Mucosa of stomach (tissue), 1 donor: ENCODE measurements at regions not wholly inside any gene's neighbourhood (a gene's known extent, or its start where the extent isn't known, plus 50 kb on each side); places are given as distances from the start of the nearest gene placed in this dataset.

Experiments used
- H3K27me3 ChIP-seq: one replicate; pipeline ENCODE4 v1.7.0; 2013; ENCODE audit warnings: mild to moderate bottlenecking, low read length; ENCODE audit not compliant: control insufficient read depth, insufficient read depth
- H3K36me3 ChIP-seq: one replicate; pipeline ENCODE4 v1.7.0; 2013; ENCODE audit warnings: low read length; ENCODE audit not compliant: control insufficient read depth, insufficient read depth
- H3K4me1 ChIP-seq: one replicate; pipeline ENCODE4 v1.7.0; 2013; ENCODE audit warnings: mild to moderate bottlenecking, low read length; ENCODE audit not compliant: control insufficient read depth, insufficient read depth
- H3K4me3 ChIP-seq: one replicate; pipeline ENCODE4 v1.7.0; 2013; ENCODE audit warnings: low read length
- H3K9ac ChIP-seq: one replicate; pipeline ENCODE4 v1.7.0; 2013; ENCODE audit warnings: mild to moderate bottlenecking, low read length, moderate library complexity
- H3K9me3 ChIP-seq: one replicate; pipeline ENCODE4 v1.7.0; 2013; ENCODE audit warnings: mild to moderate bottlenecking, low read length, moderate library complexity; ENCODE audit not compliant: control insufficient read depth
- donor health status: Pancreatic carcinoma.

DNA sequence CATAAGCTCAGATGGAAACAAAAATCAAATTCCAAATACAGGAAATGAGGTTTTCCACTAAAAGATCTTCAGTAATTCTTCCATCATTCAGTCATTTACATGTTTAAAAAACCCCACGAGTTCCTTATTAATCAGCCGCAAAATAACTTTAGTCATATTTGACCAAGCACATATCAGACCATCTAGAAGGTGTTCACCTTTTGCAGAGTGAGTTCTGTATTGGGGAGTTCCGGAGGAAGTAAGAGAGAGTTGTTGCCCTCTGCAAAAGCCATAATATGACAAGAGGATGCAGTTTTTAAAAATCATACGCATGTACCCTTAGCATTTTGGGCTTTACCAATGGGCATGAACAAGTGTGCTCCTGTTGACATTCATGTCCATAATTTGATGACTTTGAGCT lies 61.6 kb downstream of the CCR1 start:
- no peaks in the 10 kb centered on the region for H3K4me1 ChIP-seq
- no peaks in the 10 kb centered on the region for H3K9me3 ChIP-seq
- no peak overlapping the region for H3K4me3 ChIP-seq
- H3K9ac ChIP-seq: no peak overlapping the region
- no peaks in the 10 kb centered on the region for H3K36me3 ChIP-seq
- no peaks in the 10 kb centered on the region for H3K27me3 ChIP-seq

DNA sequence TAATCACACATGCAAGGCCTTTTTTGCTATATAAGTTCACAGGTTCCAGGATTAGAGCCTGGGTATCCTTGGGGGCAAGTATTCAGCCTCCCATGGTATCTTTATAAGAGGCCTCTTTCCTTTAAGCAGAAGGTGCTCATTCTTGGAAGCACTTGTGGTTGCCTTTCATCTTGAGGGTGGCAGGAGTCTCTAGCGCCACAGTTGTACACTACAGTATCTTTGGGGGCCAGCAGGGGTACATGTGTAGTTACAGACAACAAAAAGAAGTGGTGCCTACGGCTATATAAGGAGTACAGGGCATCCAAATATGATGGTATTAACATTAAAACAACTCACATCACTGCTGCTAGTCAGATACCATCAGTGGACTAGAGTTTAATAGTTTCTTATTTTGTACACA lies 62.1 kb downstream of the CCR1 start:
- Histone ChIP-seq H3K9ac (no peak overlapping the region), H3K4me1 (no peaks in the 10 kb centered on the region), H3K4me3 (no peak overlapping the region), H3K36me3 (no peaks in the 10 kb centered on the region), H3K27me3 (no peaks in the 10 kb centered on the region), H3K9me3 (no peaks in the 10 kb centered on the region)

DNA sequence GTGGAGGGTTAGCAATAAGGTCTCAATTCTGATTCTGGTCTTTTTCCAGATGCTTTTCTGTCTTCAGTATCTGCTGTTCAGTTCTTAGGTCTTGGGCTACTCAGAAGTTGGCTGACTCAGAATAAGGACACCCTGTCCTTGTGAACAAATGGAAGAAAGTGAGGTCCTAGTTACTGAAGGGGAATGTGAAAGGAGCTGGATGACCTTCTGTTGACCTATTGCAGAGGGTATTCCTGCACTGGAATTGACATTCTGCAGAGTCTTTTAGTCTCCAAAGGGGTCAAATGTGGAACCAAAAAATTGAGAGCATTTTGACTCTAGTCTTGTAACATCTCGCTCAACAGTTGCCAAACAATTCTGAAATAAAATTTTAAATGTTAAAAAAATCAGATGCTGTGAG lies 63.0 kb downstream of the CCR1 start:
- Histone ChIP-seq H3K4me3 (no peak overlapping the region), H3K4me1 (no peaks in the 10 kb centered on the region), H3K9ac (no peak overlapping the region), H3K9me3 (no peaks in the 10 kb centered on the region), H3K36me3 (no peaks in the 10 kb centered on the region), H3K27me3 (no peaks in the 10 kb centered on the region)

DNA sequence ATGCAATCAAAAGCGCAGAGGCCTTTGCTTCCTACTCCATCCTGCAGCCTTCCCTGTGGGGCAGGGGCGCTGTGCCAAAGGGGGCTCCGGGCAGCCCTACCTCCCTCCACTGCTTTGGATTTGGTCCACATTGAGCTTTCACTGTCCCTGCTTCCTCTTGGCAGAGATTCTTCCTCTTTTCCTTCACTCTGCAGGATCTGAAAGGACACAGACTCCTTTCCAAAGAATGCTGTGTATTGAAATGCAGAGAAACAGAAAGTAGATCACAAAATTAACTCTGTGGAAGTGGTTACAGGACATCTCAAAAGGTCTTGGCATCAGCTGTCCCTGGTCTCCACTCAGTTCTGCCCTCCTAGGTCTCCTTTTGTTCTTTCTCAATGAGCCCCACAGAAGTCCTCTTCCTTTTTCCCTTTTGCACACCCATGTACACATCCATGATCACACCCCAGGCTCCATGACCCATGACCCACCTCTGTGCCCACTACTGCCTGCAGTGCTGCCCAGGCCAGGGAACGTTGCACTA lies 64.1 kb downstream of the CCR1 start:
- no peak overlapping the region for H3K9ac ChIP-seq
- H3K4me3 ChIP-seq: no peak overlapping the region
- no peaks in the 10 kb centered on the region for H3K4me1 ChIP-seq
- no peaks in the 10 kb centered on the region for H3K36me3 ChIP-seq
- H3K9me3 ChIP-seq: no peaks in the 10 kb centered on the region
- H3K27me3 ChIP-seq: no peaks in the 10 kb centered on the region

DNA sequence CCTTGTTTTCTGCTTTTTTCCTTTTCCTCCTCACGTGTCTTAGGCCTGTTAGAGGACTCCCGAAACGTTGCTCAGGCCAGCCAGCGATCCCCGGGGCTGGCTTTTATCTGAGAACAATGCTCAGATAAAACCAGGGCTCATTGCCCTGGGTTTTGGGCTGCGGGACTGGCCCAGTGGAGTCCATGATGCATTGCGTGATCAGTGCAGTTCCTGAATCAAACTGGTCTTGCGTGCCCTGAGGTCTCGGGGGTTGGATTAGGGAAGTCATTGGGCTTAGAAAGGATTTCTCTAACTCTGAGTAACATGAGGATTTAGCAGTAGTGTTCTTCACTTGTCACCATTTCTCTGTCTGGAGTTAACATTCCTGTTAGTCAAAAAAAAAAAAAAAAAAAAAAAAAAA lies 66.3 kb downstream of the CCR1 start:
- H3K36me3 ChIP-seq: no peaks in the 10 kb centered on the region
- no peaks in the 10 kb centered on the region for H3K9me3 ChIP-seq
- no peaks in the 10 kb centered on the region for H3K4me1 ChIP-seq
- H3K27me3 ChIP-seq: no peaks in the 10 kb centered on the region
- no peak overlapping the region for H3K9ac ChIP-seq
- H3K4me3 ChIP-seq: no peak overlapping the region

DNA sequence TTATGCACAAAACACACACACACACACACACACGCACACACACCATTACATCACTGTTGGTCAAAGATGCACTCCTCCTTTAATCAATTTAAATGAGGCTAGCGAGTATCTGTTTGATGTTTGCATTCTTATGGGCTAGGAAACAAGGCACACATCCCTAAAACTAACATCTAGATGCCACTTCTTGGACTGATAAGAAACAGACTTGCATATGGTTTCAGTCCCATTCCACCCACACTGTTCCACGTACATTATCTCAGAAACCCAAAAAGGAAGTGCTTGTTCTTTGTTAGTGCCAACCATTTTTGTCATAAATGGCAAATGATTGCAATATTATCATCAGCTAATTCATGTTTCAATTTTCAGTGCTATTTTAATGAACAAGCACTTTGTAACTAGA lies 69.5 kb downstream of the CCR1 start:
- H3K4me1 ChIP-seq: no peaks in the 10 kb centered on the region
- no peaks in the 10 kb centered on the region for H3K9me3 ChIP-seq
- no peaks in the 10 kb centered on the region for H3K36me3 ChIP-seq
- H3K27me3 ChIP-seq: no peaks in the 10 kb centered on the region
- H3K4me3 ChIP-seq: no peak overlapping the region
- no peak overlapping the region for H3K9ac ChIP-seq

DNA sequence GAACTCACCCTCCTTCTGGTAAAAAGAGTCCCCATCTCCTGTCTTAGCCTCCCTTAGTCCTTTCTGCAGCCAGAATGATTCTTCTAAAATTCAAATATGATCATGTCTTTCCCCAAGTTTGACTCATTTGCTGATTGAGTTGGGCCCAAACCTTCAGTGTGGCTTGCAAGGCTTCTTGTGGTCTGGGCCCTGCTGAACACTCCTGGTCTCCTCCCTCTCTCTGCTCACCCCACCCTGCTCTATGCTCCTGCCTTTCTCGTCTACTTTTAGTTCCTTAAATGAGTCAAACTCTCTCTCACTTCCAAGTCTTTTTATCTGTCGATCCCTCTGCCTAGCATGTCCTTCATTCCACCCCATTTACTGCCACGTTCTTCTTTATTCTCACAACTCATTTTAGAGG lies 72.6 kb downstream of the CCR1 start:
- no peak overlapping the region for H3K4me3 ChIP-seq
- no peaks in the 10 kb centered on the region for H3K4me1 ChIP-seq
- no peaks in the 10 kb centered on the region for H3K36me3 ChIP-seq
- no peaks in the 10 kb centered on the region for H3K9me3 ChIP-seq
- no peaks in the 10 kb centered on the region for H3K27me3 ChIP-seq
- H3K9ac ChIP-seq: no peak overlapping the region

DNA sequence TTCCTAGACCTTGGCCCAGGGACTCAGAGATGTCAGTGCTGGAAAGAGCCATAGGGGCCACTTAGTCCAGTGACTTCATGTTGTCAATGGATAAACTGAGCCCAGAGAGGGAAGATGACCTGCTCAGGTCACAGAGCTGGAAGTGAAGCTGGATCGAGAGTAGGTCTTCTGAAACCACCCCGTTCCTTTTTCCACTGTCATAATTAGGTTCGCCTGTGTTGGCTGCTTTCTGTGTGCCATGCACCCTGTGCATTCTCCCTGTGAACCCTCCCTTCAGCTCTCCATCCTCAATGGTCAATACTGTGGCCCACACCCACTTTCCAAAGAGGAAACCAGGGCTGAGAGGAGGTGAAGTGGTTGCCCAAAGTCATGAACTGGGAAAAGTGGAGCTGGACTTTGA lies 74.8 kb downstream of the CCR1 start:
- H3K27me3 ChIP-seq: no peaks in the 10 kb centered on the region
- H3K9me3 ChIP-seq: no peaks in the 10 kb centered on the region
- no peaks in the 10 kb centered on the region for H3K36me3 ChIP-seq
- H3K9ac ChIP-seq: no peak overlapping the region
- no peak overlapping the region for H3K4me3 ChIP-seq
- no peaks in the 10 kb centered on the region for H3K4me1 ChIP-seq

DNA sequence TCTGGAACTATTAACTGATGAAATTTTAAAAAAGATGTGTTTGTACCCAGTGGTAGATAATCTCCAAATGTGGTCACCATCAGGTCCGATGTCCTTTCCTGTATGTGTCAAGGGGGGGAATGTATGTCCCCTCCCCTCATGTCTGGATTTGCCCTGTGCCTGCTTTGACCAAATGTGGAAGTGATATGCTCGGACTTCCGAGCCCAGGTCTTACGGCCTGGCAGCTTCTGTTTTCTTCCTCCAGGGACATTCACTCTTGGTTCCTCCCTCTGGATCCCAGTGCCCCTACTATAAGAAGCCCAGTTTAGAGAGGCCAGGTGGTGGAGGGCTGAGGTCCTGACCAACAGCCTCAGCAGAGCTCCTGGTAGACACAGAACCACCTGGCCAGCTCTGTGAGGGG lies 75.5 kb downstream of the CCR1 start:
- Histone ChIP-seq H3K4me1 (no peaks in the 10 kb centered on the region), H3K9me3 (no peaks in the 10 kb centered on the region), H3K9ac (no peak overlapping the region), H3K4me3 (no peak overlapping the region), H3K27me3 (no peaks in the 10 kb centered on the region), H3K36me3 (no peaks in the 10 kb centered on the region)

DNA sequence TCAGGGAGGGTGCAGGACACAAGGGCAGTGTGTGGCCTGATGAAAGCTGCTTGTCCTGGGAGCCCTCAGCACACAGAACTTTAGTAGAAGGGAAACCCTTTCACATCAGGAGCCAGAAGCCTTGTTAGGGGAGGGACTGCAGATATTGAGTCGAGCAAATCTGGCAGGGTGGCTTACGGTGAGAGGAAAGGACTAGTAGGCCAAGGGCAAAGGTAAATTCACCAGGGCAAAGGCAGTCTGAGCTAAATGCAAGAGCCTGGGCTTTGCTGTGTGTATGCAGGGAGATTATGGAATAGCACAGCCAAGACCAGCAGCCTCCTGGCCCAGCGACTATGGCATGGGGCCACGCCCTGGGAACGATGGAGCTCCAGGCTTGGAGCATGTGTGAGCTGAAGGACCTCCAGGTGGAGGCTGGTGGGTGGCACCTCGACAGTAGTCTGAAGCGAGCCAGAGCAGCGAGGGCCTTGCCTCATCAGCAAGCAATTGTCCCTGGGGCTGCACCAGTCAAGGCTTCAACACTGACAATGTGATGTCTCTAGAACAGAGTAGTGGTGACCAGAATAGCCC lies 76.1 kb downstream of the CCR1 start:
- Histone ChIP-seq H3K4me1 (no peaks in the 10 kb centered on the region), H3K4me3 (no peak overlapping the region), H3K9me3 (no peaks in the 10 kb centered on the region), H3K9ac (no peak overlapping the region), H3K27me3 (no peaks in the 10 kb centered on the region), H3K36me3 (no peaks in the 10 kb centered on the region)

DNA sequence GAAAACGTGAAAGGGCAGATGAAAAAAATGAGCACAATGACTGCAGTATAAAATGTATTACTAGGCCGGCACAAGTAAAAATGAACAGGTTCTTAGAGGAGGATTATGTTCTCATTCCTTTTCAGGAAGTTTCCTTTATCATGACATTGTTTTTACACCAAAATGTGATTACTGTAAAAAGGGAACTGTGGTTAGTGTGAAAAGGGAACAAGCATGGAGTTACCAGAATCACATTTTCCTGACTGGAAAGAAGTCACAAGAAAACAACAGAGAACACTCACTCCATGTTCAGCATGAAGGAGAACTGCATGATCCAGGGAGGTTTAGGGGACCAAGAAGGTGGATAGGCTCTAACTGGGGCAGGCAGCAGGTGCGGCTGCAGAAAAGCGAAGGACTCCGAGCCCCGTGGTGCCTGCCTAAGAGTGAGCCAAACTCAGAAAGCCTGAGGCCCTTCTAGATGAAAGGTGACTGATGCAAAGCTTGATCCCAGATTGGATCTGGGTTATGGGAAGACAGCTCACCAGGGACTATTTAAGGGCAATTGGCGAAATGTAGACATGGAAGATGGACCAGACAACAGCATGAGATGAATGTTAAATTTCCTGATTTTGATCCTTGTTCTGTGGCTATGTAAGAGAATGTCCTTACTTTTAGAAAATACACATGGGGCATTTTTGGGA lies 77.3 kb downstream of the CCR1 start:
- no peaks in the 10 kb centered on the region for H3K9me3 ChIP-seq
- no peak overlapping the region for H3K4me3 ChIP-seq
- H3K9ac ChIP-seq: no peak overlapping the region

DNA sequence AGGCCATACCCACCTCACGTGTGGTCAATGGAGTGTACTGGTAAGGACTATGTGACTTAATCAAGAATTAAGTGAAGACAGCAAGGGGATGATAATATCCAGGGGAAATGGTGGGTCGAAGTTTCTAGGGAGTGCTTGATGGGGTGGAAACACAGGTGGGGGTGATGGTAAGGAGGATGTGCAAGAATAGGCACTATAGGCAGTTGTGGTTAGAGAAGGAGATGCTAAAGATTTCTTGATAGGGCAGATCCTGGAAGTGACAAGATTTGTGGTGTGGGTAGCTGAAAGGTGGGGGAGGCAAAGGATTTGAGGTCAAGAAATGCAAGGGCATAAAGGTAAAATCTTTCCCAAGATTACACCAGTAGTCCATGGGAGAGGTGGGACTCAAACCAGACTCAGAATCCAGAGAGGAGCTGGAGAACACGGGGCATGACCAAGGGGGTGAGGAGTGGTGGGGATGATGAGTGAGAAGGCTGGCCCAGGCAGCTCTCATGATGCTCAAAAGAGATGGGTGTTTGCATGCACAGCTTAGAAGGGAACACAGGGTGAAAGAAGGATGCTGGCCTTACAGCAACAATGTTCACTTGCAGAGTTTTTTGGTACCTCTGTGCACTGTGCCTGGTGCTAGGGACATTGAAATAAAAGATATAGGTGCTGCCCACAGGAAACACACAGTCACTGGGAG lies 78.4 kb downstream of the CCR1 start:
- Histone ChIP-seq H3K4me3 (no peak overlapping the region), H3K9ac (no peak overlapping the region), H3K9me3 (no peaks in the 10 kb centered on the region), H3K36me3 (no peaks in the 10 kb centered on the region), H3K27me3 (no peaks in the 10 kb centered on the region), H3K4me1 (no peaks in the 10 kb centered on the region)

More for the DNA sequence above, 77.3 kb downstream of the CCR1 start:
- Histone ChIP-seq H3K27me3 (no peaks in the 10 kb centered on the region), H3K4me1 (no peaks in the 10 kb centered on the region), H3K36me3 (no peaks in the 10 kb centered on the region)
